IPS-NIHi7 (cell line): ENCODE measurements at regions not wholly inside any gene's neighbourhood (a gene's known extent, or its start where the extent isn't known, plus 50 kb on each side); places are given as distances from the start of the nearest gene placed in this dataset.
"Not testable (repeated sequence)": the region's sequence is repeated elsewhere in the genome, so short reads cannot be mapped to it uniquely, and the experiment has no call there.

Experiments
- DNase-seq: peaks from one replicate; pipeline ENCODE4 v3.0.0; 2012; ENCODE audit warnings: mixed read lengths; ENCODE audit errors: extremely low spot score

DNA sequence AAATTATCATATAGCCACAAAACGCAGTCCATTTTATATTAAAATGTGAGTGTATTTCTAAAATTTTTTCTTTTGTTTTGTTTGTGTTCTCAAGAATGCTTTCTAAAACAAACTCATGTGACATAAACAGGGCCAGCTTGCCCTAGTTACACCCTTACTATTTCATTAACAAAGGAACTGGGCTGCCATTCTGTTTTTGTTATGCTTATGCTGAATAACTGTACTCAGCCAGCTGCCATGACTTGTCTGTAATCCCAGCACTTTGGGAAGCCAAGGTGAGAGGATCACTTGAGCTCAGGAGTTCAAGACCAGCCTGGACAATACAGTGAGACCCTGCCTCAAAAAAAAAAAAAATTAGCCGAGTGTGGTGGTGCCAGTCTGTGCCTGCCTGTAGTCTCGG is 66.0 kb upstream of the TMED7 start:
- not testable (repeated sequence) for DNase-seq

DNA sequence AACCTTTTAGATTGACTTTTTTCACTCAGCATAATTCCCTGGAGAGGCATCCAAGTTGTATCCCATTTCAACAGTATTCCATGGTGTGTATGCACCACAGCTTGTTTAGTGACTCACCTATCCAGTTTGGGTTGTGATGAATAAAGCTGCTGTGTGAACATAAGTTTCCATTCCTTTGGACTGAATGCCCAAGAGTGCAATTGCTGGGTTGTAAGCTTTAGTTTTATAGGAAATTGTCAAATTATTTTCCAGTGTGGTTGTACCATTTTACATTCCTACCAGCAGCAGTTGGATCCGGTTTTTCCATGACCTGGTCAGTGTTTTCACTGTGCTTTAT is 60.9 kb upstream of the TMED7 start:
- no peak for DNase-seq

DNA sequence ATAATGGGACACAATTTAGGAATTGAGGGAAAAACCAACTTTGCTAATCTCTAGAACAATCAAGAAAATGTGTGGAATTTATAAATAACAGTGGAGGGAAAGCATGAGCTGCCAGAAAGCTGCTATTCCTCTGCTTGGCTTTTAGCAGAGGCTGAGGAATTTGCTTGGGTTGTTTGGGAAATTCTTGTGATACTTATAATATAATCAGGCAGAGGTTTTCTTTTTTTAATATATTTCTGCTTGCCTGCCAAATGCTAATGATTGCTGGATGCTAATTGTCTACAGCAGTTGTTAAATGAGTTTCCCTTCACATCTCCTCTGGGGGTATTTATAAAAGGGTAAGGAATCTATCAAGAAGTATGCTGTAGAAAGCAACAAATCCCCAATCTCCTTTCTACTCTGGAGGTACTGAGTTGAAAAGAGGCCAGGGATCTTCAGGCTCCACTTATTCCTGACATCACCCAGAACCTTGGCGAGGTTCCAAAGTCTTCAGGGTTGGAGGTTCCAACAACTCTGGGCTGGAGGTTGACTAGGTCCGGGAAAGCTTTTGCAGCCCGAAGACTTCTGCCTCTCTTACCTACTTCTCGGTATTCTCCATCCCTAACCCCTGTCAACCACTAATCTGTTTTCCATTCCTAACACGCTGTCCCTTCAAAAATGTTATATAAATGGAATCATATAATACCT is 60.4 kb upstream of the TMED7 start:
- no peak for DNase-seq

DNA sequence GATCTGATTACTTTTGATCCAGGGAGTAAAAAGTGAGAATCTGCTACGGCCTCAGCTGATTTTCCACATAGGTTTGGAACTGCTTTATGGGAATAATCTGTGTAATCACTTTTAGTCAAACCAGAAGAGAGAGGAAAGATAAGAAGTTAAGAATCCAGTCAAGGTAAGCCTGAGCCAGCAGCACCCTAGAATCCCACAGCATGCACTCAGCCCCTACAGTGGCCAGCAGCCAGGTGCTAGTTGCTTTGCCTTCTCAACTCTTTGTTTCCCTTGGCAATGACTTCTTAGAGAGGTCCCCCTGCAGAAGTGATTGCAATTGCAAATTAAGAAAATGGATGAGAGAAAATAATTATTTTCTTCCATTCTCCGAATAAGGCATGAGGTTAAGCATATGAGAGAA is 59.7 kb upstream of the TMED7 start:
- peak; percentile 54 for DNase-seq

DNA sequence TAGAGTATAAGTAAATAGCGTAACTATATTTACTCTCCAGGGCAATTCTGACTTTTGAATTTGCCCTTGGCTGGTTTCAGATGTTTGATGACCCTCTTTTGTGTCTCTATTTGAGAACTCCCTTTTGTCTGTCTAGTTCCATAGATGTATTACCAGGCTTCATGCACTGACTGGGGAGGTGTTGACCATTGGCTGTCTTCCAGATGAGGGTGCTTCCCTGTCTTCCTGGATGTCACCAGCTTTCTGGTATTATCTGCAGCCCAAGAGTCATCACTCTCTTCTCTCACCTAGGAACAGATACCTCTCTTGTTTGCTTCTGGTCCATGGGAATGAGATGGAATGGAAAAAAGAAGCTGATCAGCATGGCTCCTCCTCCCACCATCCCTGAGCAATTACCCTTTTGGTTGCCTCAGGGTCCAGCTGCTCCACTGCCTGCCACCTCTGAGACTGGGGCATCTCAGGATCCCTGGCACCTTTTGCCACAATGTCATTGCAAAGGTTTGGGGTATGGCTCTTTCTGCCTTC is 58.7 kb upstream of the TMED7 start:
- DNase-seq = no peak

DNA sequence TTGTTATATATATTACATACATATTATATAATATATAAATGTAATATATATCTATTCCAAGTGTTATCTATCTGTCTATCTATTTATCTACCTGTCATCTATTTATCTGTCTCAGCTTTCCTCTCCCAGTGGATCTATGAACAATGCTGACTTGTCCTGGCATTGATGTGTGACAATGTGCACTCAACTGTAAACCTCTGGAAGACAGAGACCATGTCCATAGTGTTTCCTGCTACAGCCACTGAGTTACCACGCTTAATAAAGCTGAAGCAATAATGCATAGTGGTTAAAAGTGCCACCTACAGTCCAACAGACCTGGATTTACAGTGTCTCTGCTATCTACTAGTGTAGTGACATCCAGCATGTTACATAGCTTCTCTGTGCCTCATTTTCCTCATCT is 57.2 kb upstream of the TMED7 start:
- no peak for DNase-seq
